ENCODE measurements at regions not wholly inside any gene's neighbourhood (a gene's known extent, or its start where the extent isn't known, plus 50 kb on each side); places are given as distances from the start of the nearest gene placed in this dataset.

DNA sequence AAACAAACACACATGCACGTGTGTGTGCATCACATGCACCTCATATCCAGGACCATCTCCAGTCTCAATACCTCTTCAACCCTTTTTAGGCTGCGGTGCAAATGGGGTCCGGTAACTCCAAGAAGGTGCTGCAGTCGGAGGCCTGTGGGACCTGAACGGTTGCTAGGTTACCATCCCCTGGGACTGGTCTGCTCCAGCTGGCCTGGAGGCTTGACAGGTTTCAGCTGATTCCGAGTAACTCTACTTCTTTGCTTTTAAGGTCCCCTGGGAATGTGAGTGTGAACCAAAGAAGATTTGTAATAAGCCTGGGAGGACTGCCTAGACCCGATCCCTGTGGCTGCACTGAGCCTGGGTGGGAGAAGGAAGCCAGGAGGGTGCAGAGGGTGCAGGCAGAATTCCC lies 117.5 kb downstream of the CCNA1 start:
- no peak for DNase-seq
- in situ Hi-C loops (cut with MboI; ENCODE audit: low pct_unique_long_range_greater_than_20kb, low sequenced_read_pairs) = no loop called here

DNA sequence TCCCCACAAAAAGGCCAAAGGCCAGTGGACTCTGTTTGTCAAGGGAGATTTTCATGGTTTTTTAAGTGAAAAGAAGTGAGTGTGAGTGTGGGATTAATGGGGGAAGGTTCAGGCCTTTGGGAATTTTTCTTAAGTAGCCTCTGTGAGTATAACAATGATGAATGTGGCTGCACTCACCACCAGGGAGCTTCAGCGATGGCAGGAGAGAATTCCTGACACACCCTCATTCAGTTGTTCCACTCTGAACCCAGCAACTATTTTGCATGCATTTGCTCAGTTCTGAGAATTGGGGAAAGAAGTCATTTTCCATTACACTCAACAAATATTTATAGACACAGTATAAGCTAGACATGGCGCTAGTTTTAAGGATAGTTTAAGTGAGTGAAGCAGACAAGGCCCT lies 117.9 kb downstream of the CCNA1 start:
- in situ Hi-C loops (cut with MboI; ENCODE audit: low pct_unique_long_range_greater_than_20kb, low sequenced_read_pairs) = no loop called here
- DNase-seq = no peak

DNA sequence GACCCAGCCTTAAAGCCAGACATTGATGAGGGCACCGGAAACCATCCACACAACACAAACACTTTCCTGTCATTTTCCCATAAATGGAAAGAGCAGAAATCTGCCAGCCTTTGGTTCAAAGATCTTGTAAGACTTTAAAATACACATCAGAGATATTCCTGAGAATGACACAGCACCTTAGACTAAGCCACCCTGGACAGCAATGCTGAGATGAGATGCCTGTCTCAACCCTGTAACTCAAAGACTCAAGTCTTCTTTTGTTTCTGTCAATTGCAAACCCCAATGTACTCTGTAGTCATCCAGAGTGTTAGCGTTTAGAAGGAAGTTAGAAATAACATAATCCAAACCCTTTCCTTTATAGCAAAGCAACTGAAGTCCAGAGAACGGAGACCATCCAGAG lies 119.2 kb downstream of the CCNA1 start:
- in situ Hi-C loops (cut with MboI; ENCODE audit: low pct_unique_long_range_greater_than_20kb, low sequenced_read_pairs) = no loop called here
- no peak for DNase-seq

DNA sequence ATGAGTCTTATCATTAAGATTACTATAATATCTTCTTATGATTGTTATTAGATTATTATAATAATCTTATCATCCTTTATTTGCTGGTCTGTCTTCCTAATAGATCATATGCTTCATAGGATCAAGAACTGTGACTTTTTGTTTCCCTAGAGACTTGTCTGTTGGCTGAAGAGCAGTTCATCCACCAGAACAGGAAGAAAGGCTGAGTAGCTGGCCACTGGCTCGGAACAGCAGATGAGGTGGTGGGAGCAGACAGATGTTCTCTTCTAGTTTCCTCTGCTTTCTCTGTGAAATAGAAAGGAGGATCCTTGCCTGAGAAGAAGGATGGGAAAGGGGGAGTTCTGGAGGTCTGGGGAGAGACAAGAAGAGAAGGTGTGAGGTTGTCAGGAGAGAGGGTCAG lies 120.0 kb downstream of the CCNA1 start:
- DNase-seq = no peak
- in situ Hi-C loops (cut with MboI; ENCODE audit: low pct_unique_long_range_greater_than_20kb, low sequenced_read_pairs) = no loop called here

DNA sequence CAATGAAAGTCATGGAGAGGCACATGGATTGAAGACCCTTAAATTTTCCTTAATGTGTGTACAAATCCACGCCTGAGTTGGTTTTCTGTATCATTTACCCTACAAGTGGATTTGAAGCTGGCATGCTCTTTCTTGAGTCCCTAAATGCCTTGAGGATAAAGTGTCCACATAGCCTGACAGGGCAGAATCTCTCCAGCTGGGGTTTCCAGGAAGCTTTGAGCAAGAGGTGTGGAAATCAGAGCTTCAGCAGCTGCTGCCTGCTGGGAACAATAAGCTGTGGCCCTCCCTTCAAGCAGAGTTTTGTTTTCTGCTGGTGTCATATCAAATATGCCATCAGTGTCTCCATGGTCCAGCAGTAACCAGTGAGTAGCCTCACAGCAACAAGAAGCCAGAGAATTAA lies 120.3 kb upstream of the SERTM1 start:
- in situ Hi-C loops (cut with MboI; ENCODE audit: low pct_unique_long_range_greater_than_20kb, low sequenced_read_pairs) = no loop called here
- DNase-seq = no peak

DNA sequence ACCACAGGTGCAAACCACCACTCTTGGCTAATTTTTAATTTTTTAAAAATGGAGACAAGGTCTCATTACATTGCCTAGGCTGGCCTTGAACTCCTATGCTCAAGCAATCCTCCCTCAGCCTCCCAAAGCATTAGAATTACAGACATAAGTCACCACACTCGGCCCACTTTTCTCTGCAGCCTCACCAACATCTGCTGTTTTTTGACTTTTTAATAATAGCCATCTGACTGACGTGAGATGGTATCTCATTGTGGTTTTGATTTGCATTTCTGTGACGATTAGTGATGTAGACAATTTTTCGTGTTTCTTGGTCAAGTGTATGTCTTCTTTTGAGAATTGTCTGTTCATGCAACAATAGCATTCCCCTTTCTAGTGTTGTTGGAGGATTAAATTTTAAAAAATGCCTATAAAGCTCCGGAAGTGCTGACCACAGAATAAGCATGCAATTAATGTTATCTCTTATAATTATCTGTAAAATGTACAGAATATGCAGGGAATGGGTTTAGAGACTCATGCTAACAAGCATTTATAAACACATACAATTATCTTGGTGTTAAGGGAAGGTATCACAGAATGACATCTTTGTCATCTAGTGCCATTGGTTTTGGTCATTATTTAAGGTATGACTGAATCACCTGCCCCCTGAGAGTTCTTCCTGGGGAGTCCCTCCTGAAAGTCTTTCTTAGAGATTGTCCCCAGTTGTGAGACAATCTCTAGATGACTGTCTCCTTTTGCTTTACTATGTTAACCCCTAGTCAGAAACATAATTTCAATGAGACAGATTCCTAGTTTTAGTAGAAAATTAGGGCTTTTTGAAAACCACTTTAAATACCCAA lies 118.5 kb upstream of the SERTM1 start:
- in situ Hi-C loops (cut with MboI; ENCODE audit: low pct_unique_long_range_greater_than_20kb, low sequenced_read_pairs) = no loop called here
- no peak for DNase-seq

DNA sequence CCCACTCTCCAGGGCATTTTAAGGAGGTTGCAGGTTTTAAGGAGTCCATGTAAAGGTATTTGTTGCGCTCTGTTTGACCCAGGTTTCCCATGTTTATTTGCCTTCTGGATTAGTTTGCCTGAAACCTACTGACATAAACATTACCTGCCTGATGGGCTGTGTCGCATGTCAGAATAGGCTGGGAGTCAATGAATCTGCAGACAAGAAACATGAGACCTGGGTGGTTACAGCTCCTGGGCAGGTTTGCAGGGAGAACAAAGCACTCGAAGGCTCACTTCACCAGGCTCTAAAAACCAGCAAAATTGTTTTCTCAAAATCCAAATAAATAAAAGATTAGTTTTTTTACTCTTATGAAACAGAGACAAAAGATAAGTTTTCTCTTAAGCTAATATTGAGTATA lies 114.4 kb upstream of the SERTM1 start:
- DNase-seq = no peak
- in situ Hi-C loops (cut with MboI; ENCODE audit: low pct_unique_long_range_greater_than_20kb, low sequenced_read_pairs) = no loop called here

DNA sequence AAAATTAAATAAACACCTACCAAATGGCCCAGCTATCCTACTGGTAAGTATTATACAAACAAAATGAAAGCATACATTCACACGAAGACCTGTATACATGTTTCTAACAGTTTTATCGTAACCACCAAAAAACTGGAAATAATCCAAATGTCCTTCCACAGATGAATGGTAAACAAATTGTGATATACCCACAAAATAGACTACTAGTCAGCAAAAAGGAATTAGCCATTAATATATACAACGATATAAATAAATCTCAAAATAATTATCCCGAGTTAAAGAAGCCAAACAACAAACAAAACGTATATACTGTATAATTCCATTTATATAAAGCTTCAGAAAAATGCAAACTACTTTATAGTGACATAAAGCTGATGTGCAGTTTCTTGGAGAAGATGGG lies 106.3 kb upstream of the SERTM1 start:
- in situ Hi-C loops (cut with MboI; ENCODE audit: low pct_unique_long_range_greater_than_20kb, low sequenced_read_pairs) = no loop called here
- DNase-seq = no peak

DNA sequence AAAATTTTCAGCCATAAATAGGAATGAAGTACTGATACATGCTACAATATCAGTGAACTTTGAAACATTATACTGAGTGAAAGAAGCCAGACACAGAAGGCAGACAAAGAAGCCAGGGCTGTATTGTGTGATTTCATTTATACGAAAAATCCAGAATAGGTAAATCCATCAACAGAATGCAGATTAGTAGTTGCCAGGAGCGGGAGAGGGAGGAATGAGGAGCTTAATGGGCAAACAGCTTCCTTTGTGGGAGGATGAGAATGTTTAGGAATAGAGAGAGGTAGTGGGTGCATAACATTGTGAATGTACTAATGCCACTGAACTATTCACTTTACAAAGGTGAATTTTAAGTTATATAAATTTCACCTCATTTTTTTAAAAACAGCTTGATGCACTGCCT lies 103.3 kb upstream of the SERTM1 start:
- DNase-seq = no peak
- in situ Hi-C loops (cut with MboI; ENCODE audit: low pct_unique_long_range_greater_than_20kb, low sequenced_read_pairs) = no loop called here

DNA sequence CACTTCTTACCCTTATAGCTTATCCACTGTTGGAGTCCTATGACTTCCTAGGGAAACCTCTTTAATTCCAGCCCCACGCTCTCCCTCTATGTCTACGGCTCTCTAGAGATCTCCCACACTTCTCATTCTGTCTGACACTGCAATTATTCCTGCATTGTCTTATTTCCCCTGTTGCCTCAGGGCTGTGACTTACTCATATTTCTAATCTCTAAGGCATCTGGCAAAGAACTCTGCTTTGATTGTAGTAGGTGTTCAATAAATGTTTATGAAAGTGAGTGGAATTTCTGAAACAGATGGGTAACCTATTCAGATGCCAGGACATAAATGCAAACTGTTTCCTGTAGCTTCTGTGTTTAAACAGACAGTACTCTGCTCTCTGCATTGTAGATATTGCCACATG lies 102.4 kb upstream of the SERTM1 start:
- DNase-seq = no peak

DNA sequence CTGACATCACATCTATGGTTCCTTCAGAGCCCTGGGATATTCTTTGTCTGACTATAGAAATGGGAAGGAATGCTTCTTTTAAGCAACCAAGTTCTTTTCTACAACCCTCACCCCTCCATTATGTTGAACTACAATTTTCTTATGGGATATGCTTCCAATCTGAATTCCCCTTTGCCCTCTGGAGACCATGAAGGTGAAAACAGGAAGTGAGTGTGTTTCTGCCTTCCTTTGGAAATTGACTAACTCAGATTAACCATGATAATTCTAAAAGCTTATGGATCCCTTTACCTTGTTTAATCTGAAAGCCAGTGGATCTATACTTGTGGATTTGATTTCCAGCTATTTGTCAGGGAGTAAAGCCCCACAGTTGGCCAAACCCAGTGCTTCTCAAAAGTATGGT lies 90.8 kb upstream of the SERTM1 start:
- in situ Hi-C loops (cut with MboI; ENCODE audit: low pct_unique_long_range_greater_than_20kb, low sequenced_read_pairs) = no loop called here
- no peak for DNase-seq

More for the DNA sequence above, 102.4 kb upstream of the SERTM1 start:
- in situ Hi-C loops (cut with MboI; ENCODE audit: low pct_unique_long_range_greater_than_20kb, low sequenced_read_pairs) = no loop called here

DNA sequence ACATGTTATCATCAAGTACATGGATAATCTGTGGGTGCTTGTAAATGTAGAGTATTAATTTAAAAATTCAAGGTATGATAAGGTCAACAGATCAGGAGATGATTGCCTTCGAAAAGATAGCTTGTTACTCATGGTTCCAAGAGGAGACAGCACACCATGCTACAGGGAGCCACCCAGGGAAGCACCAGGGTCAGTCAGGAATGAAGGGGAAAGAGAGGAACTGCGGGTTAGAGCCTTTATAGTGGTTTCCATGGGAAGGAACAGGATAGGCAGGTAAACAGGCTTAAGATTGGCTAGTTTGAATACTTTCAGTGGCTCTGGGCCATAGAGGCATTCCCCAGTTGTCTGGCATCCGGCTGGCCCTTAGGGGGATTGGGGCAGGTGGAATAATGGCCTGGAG lies 74.2 kb upstream of the SERTM1 start:
- DNase-seq = no peak
- in situ Hi-C loops (cut with MboI; ENCODE audit: low pct_unique_long_range_greater_than_20kb, low sequenced_read_pairs) = no loop called here

DNA sequence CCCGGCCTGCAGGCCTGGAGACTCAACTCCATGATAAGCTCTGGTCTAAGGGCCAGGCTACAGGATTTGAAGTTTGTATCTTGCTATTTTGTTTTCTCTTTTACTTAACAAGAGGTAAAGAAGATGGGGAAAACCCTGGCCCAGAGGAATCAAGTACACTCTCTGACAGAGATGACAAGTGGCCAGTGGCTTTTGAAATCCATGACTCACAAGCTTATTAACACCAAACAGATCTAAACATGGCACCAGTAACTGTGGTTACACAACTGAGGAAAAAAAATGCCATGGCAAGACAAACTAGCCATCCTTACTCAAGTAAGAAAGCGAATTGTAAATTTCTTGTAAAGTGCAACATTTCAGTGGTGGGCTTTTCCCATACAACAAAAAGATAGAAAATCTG lies 72.6 kb upstream of the SERTM1 start:
- no peak for DNase-seq
- in situ Hi-C loops (cut with MboI; ENCODE audit: low pct_unique_long_range_greater_than_20kb, low sequenced_read_pairs) = no loop called here

DNA sequence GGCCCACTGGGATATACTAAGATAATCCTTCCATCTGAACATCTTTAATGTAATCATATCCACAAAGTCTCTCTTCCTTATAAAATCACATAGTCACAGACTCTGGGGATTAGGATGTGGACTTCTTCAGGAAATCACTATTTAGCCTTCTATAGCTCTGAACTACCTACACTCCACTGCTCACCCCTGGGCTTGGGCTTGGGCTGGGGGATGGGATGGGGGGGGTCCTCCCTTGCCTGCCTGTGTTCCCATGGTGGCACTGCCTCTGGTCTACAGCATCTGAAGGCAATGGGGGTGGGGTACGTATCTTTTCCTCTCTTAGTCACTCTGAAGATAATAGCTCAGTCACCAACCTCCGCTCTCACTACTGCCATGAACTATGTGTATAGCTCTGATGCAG lies 67.8 kb upstream of the SERTM1 start:
- no peak for DNase-seq
- in situ Hi-C loops (cut with MboI; ENCODE audit: low pct_unique_long_range_greater_than_20kb, low sequenced_read_pairs) = no loop called here

DNA sequence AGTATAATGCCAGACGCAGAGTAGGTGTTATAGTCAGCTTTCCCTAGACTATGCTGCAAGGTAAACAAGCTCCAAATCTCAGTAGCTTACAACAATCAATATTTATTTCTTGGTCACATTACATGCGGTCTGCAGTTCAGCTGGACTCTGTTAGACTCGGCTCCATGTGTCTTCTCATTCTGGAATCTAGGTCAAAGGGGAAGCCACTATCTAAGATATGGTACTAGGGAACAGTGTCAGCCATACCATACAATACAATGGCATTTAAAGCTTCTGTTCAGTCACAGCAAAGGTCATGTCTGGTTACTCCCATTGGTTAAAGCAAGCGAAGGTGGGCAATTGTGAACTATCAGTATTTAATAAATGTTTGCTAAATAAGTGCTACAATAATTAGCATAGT lies 65.3 kb upstream of the SERTM1 start:
- in situ Hi-C loops (cut with MboI; ENCODE audit: low pct_unique_long_range_greater_than_20kb, low sequenced_read_pairs) = no loop called here
- DNase-seq = no peak

DNA sequence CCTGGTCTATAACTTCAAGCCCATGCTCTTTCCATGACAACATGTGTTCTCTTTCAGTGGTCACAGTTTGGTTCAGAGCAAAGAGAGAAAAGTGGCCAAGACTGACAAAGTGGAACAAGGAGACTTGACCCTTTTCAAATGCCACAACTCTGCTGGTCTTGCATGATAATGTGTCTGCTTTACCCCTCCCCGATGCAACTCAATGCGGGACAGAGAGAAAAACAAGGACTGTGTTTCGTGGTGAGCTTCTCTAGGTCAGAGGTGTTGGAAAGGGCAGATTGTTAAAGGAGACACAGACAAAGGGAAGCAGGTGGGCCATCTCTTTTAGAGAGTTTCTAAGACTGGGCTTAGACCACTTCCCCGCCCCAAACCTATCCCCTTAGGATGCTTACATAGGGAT lies 61.6 kb upstream of the SERTM1 start:
- no peak for DNase-seq
- in situ Hi-C loops (cut with MboI; ENCODE audit: low pct_unique_long_range_greater_than_20kb, low sequenced_read_pairs) = no loop called here

DNA sequence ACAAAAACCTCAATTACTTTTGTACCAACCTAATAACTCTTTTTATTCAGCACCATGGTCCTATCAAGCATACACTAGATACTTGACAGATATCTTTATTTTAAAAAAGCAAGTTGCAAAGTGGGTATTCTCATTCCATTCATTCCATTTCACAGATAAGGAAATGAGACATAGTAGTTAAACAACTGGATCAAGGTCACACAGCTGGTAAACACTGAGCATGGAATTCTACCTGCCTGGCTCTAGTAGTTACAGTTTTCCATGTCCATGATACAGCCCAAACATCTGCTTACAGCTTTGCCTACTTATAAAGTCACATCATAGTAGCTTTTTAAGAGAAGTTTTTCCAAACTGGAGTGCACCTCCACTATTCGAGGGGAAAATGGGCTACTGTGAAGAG lies 57.1 kb upstream of the SERTM1 start:
- in situ Hi-C loops (cut with MboI; ENCODE audit: low pct_unique_long_range_greater_than_20kb, low sequenced_read_pairs) = no loop called here
- DNase-seq = no peak

DNA sequence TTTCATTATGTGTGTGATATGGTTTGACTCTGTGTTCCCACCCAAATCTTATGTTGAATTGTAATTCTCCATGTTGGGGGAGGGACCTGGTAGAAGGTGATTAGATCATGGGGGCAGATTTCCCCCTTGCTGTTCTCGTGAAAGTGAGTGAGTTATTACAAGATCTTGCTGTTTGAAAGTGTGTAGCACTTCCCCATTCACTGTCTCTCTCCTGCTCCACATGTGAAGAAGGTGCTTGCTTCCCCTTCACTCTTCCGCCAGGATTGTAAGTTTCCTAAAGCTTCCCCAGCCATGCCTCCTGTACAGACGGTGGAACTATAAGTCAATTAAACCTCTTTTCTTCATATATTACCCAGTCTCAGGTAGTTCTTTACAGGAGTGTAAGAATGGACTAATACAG lies 54.3 kb upstream of the SERTM1 start:
- DNase-seq = no peak
- in situ Hi-C loops (cut with MboI; ENCODE audit: low pct_unique_long_range_greater_than_20kb, low sequenced_read_pairs) = no loop called here

Measured in KBM-7 (cell line).